ENCODE measurements at regions not wholly inside any gene's neighbourhood (a gene's known extent, or its start where the extent isn't known, plus 50 kb on each side); places are given as distances from the start of the nearest gene placed in this dataset.

- no peaks in the 10 kb centered on the region for H3K4me1 ChIP-seq (ENCODE audit: low read depth)
- DNase-seq, result no peak
- TF ChIP-seq CTCF (IDR thresholded peaks at IDR 0.05), result no peak
These were observed 634.4 kb downstream of the DHX35 start for GRCh38 chr20:39596554-39596953.

GRCh38 chr20:39592371-39592770 is 630.2 kb downstream of the DHX35 start:
- intact Hi-C loops (cut with DNase I, micrococcal nuclease), result no loop called here
- no peak for TF ChIP-seq CTCF (IDR thresholded peaks at IDR 0.05)
- no peak for DNase-seq
- Histone ChIP-seq H3K9me3 (no peaks in the 10 kb centered on the region), H3K4me3 (no peak overlapping the region), H3K36me3 (ENCODE audit: low read depth) (no peaks in the 10 kb centered on the region), H3K4me1 (ENCODE audit: low read depth) (no peaks in the 10 kb centered on the region)
- no peak for ATAC-seq

More at GRCh38 chr20:39596554-39596953, 634.4 kb downstream of the DHX35 start:
- Histone ChIP-seq H3K9me3 (no peaks in the 10 kb centered on the region), H3K36me3 (ENCODE audit: low read depth) (no peaks in the 10 kb centered on the region), H3K4me3 (no peak overlapping the region)
- intact Hi-C loops (cut with DNase I, micrococcal nuclease), result no loop called here
- no peak for ATAC-seq

- intact Hi-C loops (cut with DNase I, micrococcal nuclease), result no loop called here
These were observed 626.1 kb downstream of the DHX35 start for GRCh38 chr20:39588148-39588757.

GRCh38 chr20:39581034-39581433 is 618.9 kb downstream of the DHX35 start:
- intact Hi-C loops (cut with DNase I, micrococcal nuclease), result no loop called here
- Histone ChIP-seq H3K36me3 (ENCODE audit: low read depth) (no peaks in the 10 kb centered on the region), H3K4me1 (ENCODE audit: low read depth) (no peaks in the 10 kb centered on the region), H3K4me3 (no peak overlapping the region), H3K9me3 (no peaks in the 10 kb centered on the region)
- DNase-seq (no peak), ATAC-seq (no peak)
- no peak for TF ChIP-seq CTCF (IDR thresholded peaks at IDR 0.05)

More at GRCh38 chr20:39588148-39588757, 626.1 kb downstream of the DHX35 start:
- no peak for DNase-seq
- H3K36me3 ChIP-seq (ENCODE audit: low read depth), result no peaks in the 10 kb centered on the region
- TF ChIP-seq CTCF (IDR thresholded peaks at IDR 0.05), result no peak
- no peaks in the 10 kb centered on the region for H3K4me1 ChIP-seq (ENCODE audit: low read depth)
- H3K4me3 ChIP-seq, result no peak overlapping the region
- ATAC-seq, result no peak
- no peaks in the 10 kb centered on the region for H3K9me3 ChIP-seq

- DNase-seq (no peak), ATAC-seq (no peak)
- Histone ChIP-seq H3K36me3 (ENCODE audit: low read depth) (no peaks in the 10 kb centered on the region), H3K4me1 (ENCODE audit: low read depth) (no peaks in the 10 kb centered on the region), H3K4me3 (no peak overlapping the region), H3K9me3 (no peaks in the 10 kb centered on the region)
- TF ChIP-seq CTCF (IDR thresholded peaks at IDR 0.05), result no peak
- intact Hi-C loops (cut with DNase I, micrococcal nuclease), result no loop called here
These were observed 614.6 kb downstream of the DHX35 start for GRCh38 chr20:39576771-39577170.

- Histone ChIP-seq H3K4me3 (no peak overlapping the region), H3K36me3 (ENCODE audit: low read depth) (no peaks in the 10 kb centered on the region), H3K9me3 (no peaks in the 10 kb centered on the region), H3K4me1 (ENCODE audit: low read depth) (no peaks in the 10 kb centered on the region)
- TF ChIP-seq CTCF (IDR thresholded peaks at IDR 0.05), result no peak
- no peak for ATAC-seq
- DNase-seq, result no peak
- intact Hi-C loops (cut with DNase I, micrococcal nuclease), result no loop called here
These were observed 611.9 kb downstream of the DHX35 start for GRCh38 chr20:39574061-39574460.
